Myocyte (in vitro differentiated cells): ENCODE measurements at regions not wholly inside any gene's neighbourhood (a gene's known extent, or its start where the extent isn't known, plus 50 kb on each side); places are given as distances from the start of the nearest gene placed in this dataset.

ENCODE experiments used
- DNase-seq: peaks from one replicate; pipeline ENCODE4 v3.0.0-alpha.2; 2012; ENCODE audit warnings: low read depth

- DNase-seq, result no peak
Observed at GRCh38 chr21:40976198-40977109, 129.5 kb upstream of the DSCAM start.

GRCh38 chr21:40985370-40985769 is 138.4 kb upstream of the DSCAM start:
- no peak for DNase-seq

- DNase-seq, result no peak
Observed at GRCh38 chr21:40990366-40990765, 143.4 kb upstream of the DSCAM start.

- DNase-seq, result no peak
Observed at GRCh38 chr21:40997831-40998230, 150.9 kb upstream of the DSCAM start.

GRCh38 chr21:41000838-41001237 is 153.9 kb upstream of the DSCAM start:
- DNase-seq, result no peak

- no peak for DNase-seq
Observed at GRCh38 chr21:41006636-41007035, 159.7 kb upstream of the DSCAM start.

GRCh38 chr21:41008351-41008750 is 159.6 kb upstream of the BACE2 start:
- DNase-seq, result no peak

GRCh38 chr21:41008974-41009373 is 159.0 kb upstream of the BACE2 start:
- DNase-seq, result no peak

GRCh38 chr21:41009398-41010100 is 158.4 kb upstream of the BACE2 start:
- DNase-seq, result no peak

GRCh38 chr21:41010101-41010435 is 157.9 kb upstream of the BACE2 start:
- DNase-seq, result no peak

- no peak for DNase-seq
Observed at GRCh38 chr21:41011098-41011731, 156.7 kb upstream of the BACE2 start.

GRCh38 chr21:41011951-41012366 is 156.0 kb upstream of the BACE2 start:
- no peak for DNase-seq

- no peak for DNase-seq
Observed at GRCh38 chr21:41012425-41012824, 155.5 kb upstream of the BACE2 start.

GRCh38 chr21:41016472-41016871 is 151.5 kb upstream of the BACE2 start:
- no peak for DNase-seq

- no peak for DNase-seq
Observed at GRCh38 chr21:41018431-41018830, 149.5 kb upstream of the BACE2 start.

GRCh38 chr21:41023936-41024335 is 144.0 kb upstream of the BACE2 start:
- no peak for DNase-seq

- DNase-seq, result no peak
Observed at GRCh38 chr21:41024341-41024740, 143.6 kb upstream of the BACE2 start.

GRCh38 chr21:41024746-41025254 is 143.2 kb upstream of the BACE2 start:
- no peak for DNase-seq

GRCh38 chr21:41029571-41029970 is 138.4 kb upstream of the BACE2 start:
- DNase-seq, result no peak

GRCh38 chr21:41031701-41032220 is 136.2 kb upstream of the BACE2 start:
- no peak for DNase-seq

- no peak for DNase-seq
Observed at GRCh38 chr21:41032541-41032940, 135.4 kb upstream of the BACE2 start.

- DNase-seq, result no peak
Observed at GRCh38 chr21:41037212-41037611, 130.7 kb upstream of the BACE2 start.
